ENCODE measurements at regions not wholly inside any gene's neighbourhood (a gene's known extent, or its start where the extent isn't known, plus 50 kb on each side); places are given as distances from the start of the nearest gene placed in this dataset.

DNA sequence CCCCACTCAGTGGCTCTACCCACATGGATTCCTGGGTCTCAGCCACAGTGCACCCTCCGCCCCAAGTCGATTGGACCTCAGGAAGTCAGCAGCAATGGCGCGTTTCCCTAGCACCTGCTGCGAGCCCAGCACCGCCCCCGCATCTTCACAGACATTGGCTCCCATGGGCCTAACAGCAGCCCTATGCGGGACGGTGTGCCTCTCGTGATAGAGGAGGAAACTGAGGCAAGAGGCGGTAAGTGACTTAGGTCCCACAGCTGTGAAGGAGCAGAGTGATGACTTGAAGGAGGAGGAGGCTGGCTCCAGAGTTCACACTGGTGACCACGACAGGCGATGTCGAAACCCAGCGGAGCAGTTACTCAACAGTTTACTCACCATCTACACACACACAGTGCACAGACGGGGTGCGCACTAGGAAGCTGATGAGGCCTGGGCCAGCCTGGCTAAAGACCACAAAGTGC lies 104.5 kb upstream of the SOX1 start:
- 57% methylated on average over 17 of the region's 17 CpGs for WGBS (ENCODE audit: missing lambda C conversion rate)
- H3K27ac ChIP-seq: no peak overlapping the region
- H3K4me3 ChIP-seq: no peak overlapping the region
- ATAC-seq (no peak), FAIRE-seq (no peak), DNase-seq (ENCODE audit: low read depth in 1 of 2, low spot score in 1 of 2) (no peak)
- no peaks in the 10 kb centered on the region for H3K9me3 ChIP-seq
- no peak overlapping the region for H3K4me2 ChIP-seq
- ChIA-PET CTCF (no interaction called here), POLR2A (no interaction called here)
- H3K4me1 ChIP-seq: no peaks in the 10 kb centered on the region
- no peak for TF ChIP-seq SMC3 (IDR thresholded peaks at IDR 0.05)
- TF ChIP-seq FOSB (CRISPR knock-in tag; IDR thresholded peaks at IDR 0.05): no peak
- TF ChIP-seq RNF2 (IDR thresholded peaks at IDR 0.05; ENCODE audit: borderline replicate concordance, low read depth): no peak
- no peak for TF ChIP-seq PHF8 (IDR thresholded peaks at IDR 0.05; ENCODE audit: borderline replicate concordance, low read depth)
- TF ChIP-seq TFCP2L1 (CRISPR knock-in tag; IDR thresholded peaks at IDR 0.05): no peak
- TF ChIP-seq, protein P1, sequence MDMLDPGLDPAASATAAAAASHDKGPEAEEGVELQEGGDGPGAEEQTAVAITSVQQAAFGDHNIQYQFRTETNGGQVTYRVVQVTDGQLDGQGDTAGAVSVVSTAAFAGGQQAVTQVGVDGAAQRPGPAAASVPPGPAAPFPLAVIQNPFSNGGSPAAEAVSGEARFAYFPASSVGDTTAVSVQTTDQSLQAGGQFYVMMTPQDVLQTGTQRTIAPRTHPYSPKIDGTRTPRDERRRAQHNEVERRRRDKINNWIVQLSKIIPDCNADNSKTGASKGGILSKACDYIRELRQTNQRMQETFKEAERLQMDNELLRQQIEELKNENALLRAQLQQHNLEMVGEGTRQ (IDR thresholded peaks at IDR 0.05): no peak
- no peak for TF ChIP-seq MAZ (IDR thresholded peaks at IDR 0.05; ENCODE audit: borderline replicate concordance, low read depth, low read length)
- TF ChIP-seq, protein P2, sequence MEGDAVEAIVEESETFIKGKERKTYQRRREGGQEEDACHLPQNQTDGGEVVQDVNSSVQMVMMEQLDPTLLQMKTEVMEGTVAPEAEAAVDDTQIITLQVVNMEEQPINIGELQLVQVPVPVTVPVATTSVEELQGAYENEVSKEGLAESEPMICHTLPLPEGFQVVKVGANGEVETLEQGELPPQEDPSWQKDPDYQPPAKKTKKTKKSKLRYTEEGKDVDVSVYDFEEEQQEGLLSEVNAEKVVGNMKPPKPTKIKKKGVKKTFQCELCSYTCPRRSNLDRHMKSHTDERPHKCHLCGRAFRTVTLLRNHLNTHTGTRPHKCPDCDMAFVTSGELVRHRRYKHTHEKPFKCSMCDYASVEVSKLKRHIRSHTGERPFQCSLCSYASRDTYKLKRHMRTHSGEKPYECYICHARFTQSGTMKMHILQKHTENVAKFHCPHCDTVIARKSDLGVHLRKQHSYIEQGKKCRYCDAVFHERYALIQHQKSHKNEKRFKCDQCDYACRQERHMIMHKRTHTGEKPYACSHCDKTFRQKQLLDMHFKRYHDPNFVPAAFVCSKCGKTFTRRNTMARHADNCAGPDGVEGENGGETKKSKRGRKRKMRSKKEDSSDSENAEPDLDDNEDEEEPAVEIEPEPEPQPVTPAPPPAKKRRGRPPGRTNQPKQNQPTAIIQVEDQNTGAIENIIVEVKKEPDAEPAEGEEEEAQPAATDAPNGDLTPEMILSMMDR (IDR thresholded peaks at IDR 0.05): no peak
- TF ChIP-seq NR3C1 (IDR thresholded peaks at IDR 0.05): no peak
- TF ChIP-seq, protein P3, sequence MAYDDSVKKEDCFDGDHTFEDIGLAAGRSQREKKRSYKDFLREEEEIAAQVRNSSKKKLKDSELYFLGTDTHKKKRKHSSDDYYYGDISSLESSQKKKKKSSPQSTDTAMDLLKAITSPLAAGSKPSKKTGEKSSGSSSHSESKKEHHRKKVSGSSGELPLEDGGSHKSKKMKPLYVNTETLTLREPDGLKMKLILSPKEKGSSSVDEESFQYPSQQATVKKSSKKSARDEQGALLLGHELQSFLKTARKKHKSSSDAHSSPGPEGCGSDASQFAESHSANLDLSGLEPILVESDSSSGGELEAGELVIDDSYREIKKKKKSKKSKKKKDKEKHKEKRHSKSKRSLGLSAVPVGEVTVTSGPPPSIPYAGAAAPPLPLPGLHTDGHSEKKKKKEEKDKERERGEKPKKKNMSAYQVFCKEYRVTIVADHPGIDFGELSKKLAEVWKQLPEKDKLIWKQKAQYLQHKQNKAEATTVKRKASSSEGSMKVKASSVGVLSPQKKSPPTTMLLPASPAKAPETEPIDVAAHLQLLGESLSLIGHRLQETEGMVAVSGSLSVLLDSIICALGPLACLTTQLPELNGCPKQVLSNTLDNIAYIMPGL (CRISPR knock-in tag; IDR thresholded peaks at IDR 0.05; ENCODE audit: borderline replicate concordance): no peak
- TF ChIP-seq, protein P4, sequence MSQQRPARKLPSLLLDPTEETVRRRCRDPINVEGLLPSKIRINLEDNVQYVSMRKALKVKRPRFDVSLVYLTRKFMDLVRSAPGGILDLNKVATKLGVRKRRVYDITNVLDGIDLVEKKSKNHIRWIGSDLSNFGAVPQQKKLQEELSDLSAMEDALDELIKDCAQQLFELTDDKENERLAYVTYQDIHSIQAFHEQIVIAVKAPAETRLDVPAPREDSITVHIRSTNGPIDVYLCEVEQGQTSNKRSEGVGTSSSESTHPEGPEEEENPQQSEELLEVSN (IDR thresholded peaks at IDR 0.05; ENCODE audit: borderline replicate concordance, low read depth): no peak
- no peak for TF ChIP-seq POLR2AphosphoS2 (conservative IDR thresholded peaks at IDR 0.05; ENCODE audit: low read length)
- TF ChIP-seq ESRRA (IDR thresholded peaks at IDR 0.05; ENCODE audit: borderline replicate concordance, low read length): no peak
- no peak for TF ChIP-seq CBX8 (IDR thresholded peaks at IDR 0.05)
- TF ChIP-seq KDM5A (IDR thresholded peaks at IDR 0.05): no peak
- TF ChIP-seq, protein P5, sequence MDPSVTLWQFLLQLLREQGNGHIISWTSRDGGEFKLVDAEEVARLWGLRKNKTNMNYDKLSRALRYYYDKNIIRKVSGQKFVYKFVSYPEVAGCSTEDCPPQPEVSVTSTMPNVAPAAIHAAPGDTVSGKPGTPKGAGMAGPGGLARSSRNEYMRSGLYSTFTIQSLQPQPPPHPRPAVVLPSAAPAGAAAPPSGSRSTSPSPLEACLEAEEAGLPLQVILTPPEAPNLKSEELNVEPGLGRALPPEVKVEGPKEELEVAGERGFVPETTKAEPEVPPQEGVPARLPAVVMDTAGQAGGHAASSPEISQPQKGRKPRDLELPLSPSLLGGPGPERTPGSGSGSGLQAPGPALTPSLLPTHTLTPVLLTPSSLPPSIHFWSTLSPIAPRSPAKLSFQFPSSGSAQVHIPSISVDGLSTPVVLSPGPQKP (IDR thresholded peaks at IDR 0.05; ENCODE audit: low read depth, low read length): no peak
- no peak for TF ChIP-seq CEBPB (IDR thresholded peaks at IDR 0.05)
- no peak for TF ChIP-seq NFE2L2 (conservative IDR thresholded peaks at IDR 0.05; ENCODE audit: low read length)
- TF ChIP-seq HOXB5 (CRISPR knock-in tag; IDR thresholded peaks at IDR 0.05): no peak
- no peak for TF ChIP-seq EP300 (IDR thresholded peaks at IDR 0.05)

DNA sequence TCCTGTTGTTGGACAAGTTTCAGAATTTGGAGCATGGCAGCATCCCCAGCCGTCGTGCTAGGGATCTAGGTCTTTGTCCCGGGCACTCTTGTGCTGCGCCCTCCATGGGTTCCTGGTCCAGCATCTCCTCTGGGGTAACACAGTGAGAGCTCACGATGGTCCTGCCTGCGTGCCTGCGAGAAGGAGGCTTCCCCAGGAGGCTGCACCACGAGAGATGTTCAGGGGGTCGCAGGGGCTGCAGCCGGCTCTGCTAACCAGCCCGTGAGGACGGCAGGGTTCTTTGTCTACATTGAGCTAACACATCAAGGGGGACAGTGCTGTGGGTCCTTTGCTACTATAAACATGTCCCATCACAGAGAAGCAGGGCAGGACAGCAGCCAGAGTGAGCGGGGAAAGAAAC lies 103.9 kb upstream of the SOX1 start:
- Histone ChIP-seq H3K9me3 (no peaks in the 10 kb centered on the region), H3K4me1 (no peaks in the 10 kb centered on the region), H3K4me3 (no peak overlapping the region), H3K27ac (no peak overlapping the region), H3K4me2 (no peak overlapping the region)
- FAIRE-seq (no peak), ATAC-seq (no peak), DNase-seq (ENCODE audit: low read depth in 1 of 2, low spot score in 1 of 2) (no peak)
- ChIA-PET POLR2A (no interaction called here), CTCF (interaction anchor here (0.6 kb wide), 1 partner anchor 401 kb away, joined by 3 read pairs; no protein-coding TSS in a partner anchor)
- WGBS (ENCODE audit: missing lambda C conversion rate): 34% methylated on average over 5 of the region's 13 CpGs
- TF ChIP-seq, protein P6, sequence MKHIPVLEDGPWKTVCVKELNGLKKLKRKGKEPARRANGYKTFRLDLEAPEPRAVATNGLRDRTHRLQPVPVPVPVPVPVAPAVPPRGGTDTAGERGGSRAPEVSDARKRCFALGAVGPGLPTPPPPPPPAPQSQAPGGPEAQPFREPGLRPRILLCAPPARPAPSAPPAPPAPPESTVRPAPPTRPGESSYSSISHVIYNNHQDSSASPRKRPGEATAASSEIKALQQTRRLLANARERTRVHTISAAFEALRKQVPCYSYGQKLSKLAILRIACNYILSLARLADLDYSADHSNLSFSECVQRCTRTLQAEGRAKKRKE (CRISPR knock-in tag; IDR thresholded peaks at IDR 0.05; ENCODE audit: low read depth): no peak

Measured in A549 (cell line).